Panc1 (cell line): ENCODE measurements at regions not wholly inside any gene's neighbourhood (a gene's known extent, or its start where the extent isn't known, plus 50 kb on each side); places are given as distances from the start of the nearest gene placed in this dataset.
"Not testable (repeated sequence)": the region's sequence is repeated elsewhere in the genome, so short reads cannot be mapped to it uniquely, and the experiment has no call there.

Source experiments
- ATAC-seq: fragments of 200-7000 bp; cut with Tn5 transposase; 2 replicates; pipeline ENCODE4 v1.9.1; 2020; ENCODE audit warnings: mild to moderate bottlenecking, moderate library complexity
- BruUV-seq: library from RNA; stranded (reverse); fragments of 400-500 nt; replicated peaks from 2 replicates; lab custom pipeline; 2021; lab: Mats Ljungman, UMichigan
- CTCF ChIA-PET: fragments of 300-600 bp; sonication (Branson Sonifier 250); formaldehyde crosslinking; loops from one replicate; lab custom pipeline; 2022; ENCODE audit warnings: antibody characterized with exemption; lab: Charles Lee
- POLR2A ChIA-PET: fragments of 300-600 bp; sonication (Branson Sonifier 250); formaldehyde crosslinking; loops from one replicate; lab custom pipeline; 2022; ENCODE audit warnings: antibody characterized with exemption; lab: Charles Lee
- DNase-seq: peaks from one replicate; pipeline ENCODE4 v3.0.0-alpha.2; 2010; ENCODE audit warnings: low read depth, low spot score
- H3K27ac ChIP-seq: 2 replicates; pipeline ENCODE4 v1.5.1; 2011; ENCODE audit warnings: mild to moderate bottlenecking, low read length, inconsistent platforms
- H3K27me3 ChIP-seq: fragments of 200-500 bp; sonication (Bioruptor generic); 2 replicates; pipeline ENCODE4 v1.6.0; 2014; ENCODE audit warnings: low read length, inconsistent platforms; ENCODE audit not compliant: control insufficient read depth, insufficient read depth
- H3K36me3 ChIP-seq: fragments of 200-500 bp; sonication (Bioruptor generic); 2 replicates; pipeline ENCODE4 v1.5.1; 2014; ENCODE audit warnings: inconsistent platforms, mild to moderate bottlenecking, low read length, moderate library complexity; ENCODE audit not compliant: control insufficient read depth, insufficient read depth
- H3K4me1 ChIP-seq: 2 replicates; pipeline ENCODE4 v1.5.1; 2011; ENCODE audit warnings: inconsistent platforms, mild to moderate bottlenecking, low read length, moderate library complexity; ENCODE audit not compliant: control insufficient read depth, insufficient read depth
- H3K4me3 ChIP-seq, 2 experiments: 2 replicates each; pipeline ENCODE4 v1.5.1; 2011 to 2012; ENCODE audit warnings: low read depth in 2 of 2, low read length in 2 of 2, mild to moderate bottlenecking in 2 of 2, inconsistent platforms in 1 of 2, moderate library complexity in 1 of 2
- H3K9me3 ChIP-seq: fragments of 200-500 bp; sonication (Bioruptor generic); 2 replicates; pipeline ENCODE4 v1.5.1; 2014; ENCODE audit warnings: low read depth, mild to moderate bottlenecking, inconsistent platforms, low read length, moderate library complexity; ENCODE audit not compliant: control insufficient read depth, insufficient read depth
- POLR2AphosphoS5 ChIP-seq: IDR thresholded peaks from 2 replicates; pipeline ENCODE4 v1.6.1; 2012; ENCODE audit warnings: mild to moderate bottlenecking, low read depth, low read length, moderate library complexity
- TCF7L2 ChIP-seq: IDR thresholded peaks from 2 replicates; pipeline ENCODE4 v1.6.1; 2011; ENCODE audit warnings: mild to moderate bottlenecking, low read depth, low read length, inconsistent platforms
- in situ Hi-C: cut with HindIII; loops from 2 replicates; pipeline ENCODE4 v1.10.0; 2016; ENCODE audit warnings: low sequenced_read_pairs, low pct_unique_long_range_greater_than_20kb
- intact Hi-C: fragments of 100-400 bp; cut with micrococcal nuclease; formaldehyde crosslinking; loops from one replicate; pipeline ENCODE4 v1.10.0; 2022; ENCODE audit not compliant: unreplicated experiment

DNA sequence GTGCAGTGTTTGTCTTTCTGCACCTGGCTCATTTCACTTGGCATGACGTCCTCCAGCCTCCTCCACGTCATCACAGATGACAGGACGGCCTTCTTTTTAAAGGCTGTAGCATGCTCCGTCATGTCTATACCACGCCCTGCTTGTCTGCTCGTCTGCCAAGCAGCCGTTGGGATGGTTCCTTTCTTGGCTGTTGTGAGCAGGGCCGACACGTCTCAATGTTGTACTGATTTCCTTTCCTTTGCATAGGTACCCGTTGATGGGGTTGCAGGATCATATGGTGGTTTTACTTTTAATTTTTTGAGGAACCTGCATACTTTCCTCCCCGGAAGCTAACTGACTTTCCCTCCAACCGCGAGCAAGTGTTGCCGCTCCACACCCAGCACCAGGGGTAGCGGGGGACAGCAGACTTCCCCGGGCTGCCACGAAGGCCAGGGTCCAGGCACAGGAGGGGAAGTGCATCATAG, 212.2 kb upstream of the ZNF469 start:
- CTCF ChIA-PET, result no interaction called here
- ATAC-seq (no peak), DNase-seq (no peak)
- BruUV-seq, result no TSS peak
- TF ChIP-seq POLR2AphosphoS5, result no peak
- TF ChIP-seq TCF7L2, result no peak
- Histone ChIP-seq H3K4me1 (no peaks in the 10 kb centered on the region), H3K9me3 (no peaks in the 10 kb centered on the region), H3K27ac (no peak overlapping the region), H3K4me3 (no peak overlapping the region), H3K36me3 (no peaks in the 10 kb centered on the region), H3K27me3 (no peaks in the 10 kb centered on the region)
- POLR2A ChIA-PET, result no interaction called here
- intact Hi-C loops, result no loop called here
- in situ Hi-C loops, result no loop called here

DNA sequence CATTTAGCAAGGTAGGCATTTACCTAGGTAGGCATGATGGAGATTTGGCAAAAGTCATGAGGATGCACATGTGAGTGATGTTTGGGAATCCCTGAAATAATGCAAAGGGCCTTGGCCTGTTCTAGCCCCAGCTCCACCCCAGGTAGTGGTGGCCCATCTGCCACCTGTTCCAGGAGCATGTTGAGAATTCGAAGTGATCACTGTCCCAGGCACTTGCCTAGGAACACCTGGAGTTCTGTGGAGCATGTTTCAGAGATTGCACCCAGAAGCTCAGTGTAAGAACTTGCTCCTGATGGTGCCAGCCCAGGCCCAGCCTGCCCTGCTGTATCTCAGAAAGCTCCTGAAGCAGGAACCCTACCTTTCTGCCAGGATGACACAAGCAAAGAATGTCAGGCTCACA, 211.6 kb upstream of the ZNF469 start:
- POLR2A ChIA-PET, H3K27me3 ChIP-seq, H3K27ac ChIP-seq, intact Hi-C loops, BruUV-seq, CTCF ChIA-PET, H3K36me3 ChIP-seq, H3K4me3 ChIP-seq, H3K9me3 ChIP-seq, DNase-seq, H3K4me1 ChIP-seq, in situ Hi-C loops, ATAC-seq: not testable (repeated sequence)

DNA sequence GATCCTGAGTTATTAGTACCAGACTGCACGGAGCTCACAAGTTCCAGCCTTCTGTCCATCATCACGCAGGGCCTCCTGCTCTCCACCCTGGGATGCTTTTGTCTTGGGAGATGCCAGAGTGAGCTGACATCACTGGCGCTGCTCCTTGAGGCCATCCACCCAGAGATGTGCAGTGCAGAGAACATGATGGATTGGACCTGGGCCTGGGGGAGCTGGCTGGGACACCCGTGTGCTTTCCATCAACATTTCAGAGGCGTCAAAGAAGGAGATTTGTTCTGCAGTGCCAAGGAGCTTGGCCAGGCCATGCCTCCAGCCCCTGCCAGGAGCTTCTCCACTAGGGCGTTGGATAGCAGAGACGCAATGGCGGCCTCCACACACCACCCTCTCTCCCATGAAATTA, 206.6 kb upstream of the ZNF469 start:
- H3K27me3 ChIP-seq, ATAC-seq, H3K36me3 ChIP-seq, CTCF ChIA-PET, H3K9me3 ChIP-seq, H3K4me1 ChIP-seq, H3K4me3 ChIP-seq, POLR2A ChIA-PET, intact Hi-C loops, H3K27ac ChIP-seq, BruUV-seq, in situ Hi-C loops, DNase-seq: not testable (repeated sequence)

DNA sequence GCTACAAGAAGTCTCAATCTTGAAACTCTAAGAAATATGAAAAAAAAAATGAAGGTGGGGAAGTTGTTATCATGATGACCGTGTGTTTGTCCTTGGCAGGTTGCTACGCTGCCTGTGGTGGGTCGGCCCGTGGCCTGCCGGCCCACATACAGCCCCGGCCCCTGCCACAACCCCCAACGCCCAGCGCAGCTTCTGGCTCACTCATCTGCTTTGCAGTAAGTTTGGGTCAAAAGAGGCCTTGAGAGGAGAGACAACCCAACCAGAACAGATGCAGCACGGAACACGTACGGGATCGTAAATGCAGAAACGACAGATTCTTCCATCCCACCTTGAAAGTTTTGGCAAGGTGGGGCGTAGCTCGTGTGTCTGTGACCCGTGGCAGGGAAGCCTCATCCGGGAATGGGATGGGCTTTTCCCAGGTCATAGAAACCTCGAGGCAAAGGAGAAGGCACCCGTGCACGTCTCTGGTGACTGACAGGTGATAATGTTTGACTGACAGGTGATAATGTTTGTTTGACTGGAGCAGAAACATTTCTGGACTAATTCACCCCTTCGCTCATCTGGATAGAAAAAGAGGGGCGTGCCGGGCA, 206.1 kb upstream of the ZNF469 start:
- intact Hi-C loops, H3K4me1 ChIP-seq, H3K9me3 ChIP-seq, H3K27me3 ChIP-seq, CTCF ChIA-PET, H3K36me3 ChIP-seq, H3K27ac ChIP-seq, BruUV-seq, DNase-seq, ATAC-seq, in situ Hi-C loops, POLR2A ChIA-PET, H3K4me3 ChIP-seq: not testable (repeated sequence)

DNA sequence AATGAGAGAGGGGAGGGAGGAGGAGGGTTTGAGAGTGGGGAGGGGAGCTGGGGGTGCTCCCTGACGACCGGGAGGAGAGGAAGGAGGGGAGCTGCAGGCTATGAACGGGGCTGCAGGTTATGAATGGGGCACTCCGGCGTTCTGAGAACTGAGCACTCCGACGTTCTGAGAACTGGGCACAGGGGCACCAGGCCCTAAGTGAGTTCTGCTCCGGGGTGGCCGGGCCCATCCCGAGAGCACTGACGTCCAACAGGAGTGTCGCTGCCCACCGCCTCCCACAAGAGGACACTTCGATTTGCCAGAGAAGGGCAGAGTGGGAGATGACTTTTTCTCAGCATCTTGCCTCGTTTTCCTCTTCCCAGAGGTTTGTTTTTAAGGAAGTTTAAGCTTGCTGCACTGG, 204.5 kb upstream of the ZNF469 start:
- BruUV-seq, intact Hi-C loops, CTCF ChIA-PET, H3K27me3 ChIP-seq, in situ Hi-C loops, POLR2A ChIA-PET, H3K4me3 ChIP-seq, ATAC-seq, H3K9me3 ChIP-seq, DNase-seq, H3K36me3 ChIP-seq, H3K4me1 ChIP-seq, H3K27ac ChIP-seq: not testable (repeated sequence)

DNA sequence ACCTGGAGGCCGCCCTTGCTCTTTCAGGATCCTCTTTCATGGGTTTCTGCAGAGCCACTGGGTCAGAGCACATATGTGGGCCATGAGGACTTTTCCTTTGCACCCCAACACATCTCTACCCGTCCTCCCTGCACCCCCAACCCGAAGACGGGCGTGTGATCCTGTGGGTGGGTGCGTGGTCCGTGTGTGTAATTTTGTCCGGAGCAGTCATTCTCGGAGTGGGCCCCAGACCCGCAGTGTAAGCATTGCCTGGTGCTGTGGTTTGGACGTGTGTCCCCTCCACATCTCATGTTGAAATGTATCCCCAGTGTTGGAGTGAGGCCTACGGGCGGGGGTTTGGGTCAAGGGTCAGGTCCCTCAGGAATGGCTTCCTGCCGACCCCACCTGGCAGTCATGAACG, 203.9 kb upstream of the ZNF469 start:
- intact Hi-C loops, H3K27ac ChIP-seq, BruUV-seq, H3K4me1 ChIP-seq, in situ Hi-C loops, H3K4me3 ChIP-seq, H3K27me3 ChIP-seq, POLR2A ChIA-PET, DNase-seq, CTCF ChIA-PET, H3K9me3 ChIP-seq, ATAC-seq, H3K36me3 ChIP-seq: not testable (repeated sequence)

DNA sequence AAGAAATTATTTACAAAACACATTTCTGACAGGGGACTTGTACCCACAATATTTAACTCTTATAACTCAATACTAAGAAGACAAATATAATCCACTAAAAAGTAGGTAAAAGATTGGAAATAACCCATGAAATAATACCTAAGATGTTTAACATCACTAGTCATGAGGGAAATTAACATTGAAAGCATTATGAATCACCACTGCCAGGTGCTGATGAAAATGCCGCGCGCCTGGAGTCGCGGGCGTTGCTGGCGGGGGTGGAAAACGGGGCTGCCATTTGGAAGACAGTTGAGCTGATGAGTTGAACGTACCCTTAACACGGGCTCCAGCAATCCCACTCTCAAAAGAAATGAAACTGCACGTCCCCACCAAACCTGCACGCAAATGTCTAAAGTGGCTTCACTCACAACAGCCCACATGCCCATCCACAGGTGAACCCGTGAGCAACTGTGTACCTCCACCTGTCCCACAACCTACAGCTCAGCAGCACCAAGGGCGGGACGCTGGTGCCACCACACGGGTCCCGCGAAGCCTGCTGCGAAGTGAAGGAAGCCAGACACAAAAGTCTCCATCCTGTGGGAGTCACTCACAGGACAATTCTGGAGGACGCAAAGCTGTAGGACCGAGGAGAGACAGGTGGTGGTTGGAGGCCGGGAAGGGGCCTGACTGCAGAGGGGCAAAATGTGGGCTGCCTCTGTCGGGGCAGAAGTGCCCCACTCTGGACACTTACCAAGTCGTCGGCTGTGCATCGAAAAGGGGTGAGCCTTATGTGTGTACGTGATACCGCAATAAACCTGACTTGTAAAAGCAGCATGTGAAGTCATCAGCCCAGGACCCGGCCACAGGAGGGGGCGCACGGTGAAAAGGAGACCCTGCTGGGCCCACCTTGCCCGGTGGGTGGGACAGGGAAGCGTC, 199.5 kb upstream of the ZNF469 start:
- POLR2A ChIA-PET, DNase-seq, H3K27me3 ChIP-seq, H3K27ac ChIP-seq, H3K9me3 ChIP-seq, H3K36me3 ChIP-seq, BruUV-seq, ATAC-seq, in situ Hi-C loops, H3K4me1 ChIP-seq, H3K4me3 ChIP-seq, intact Hi-C loops, CTCF ChIA-PET: not testable (repeated sequence)
